ENCODE measurements at regions not wholly inside any gene's neighbourhood (a gene's known extent, or its start where the extent isn't known, plus 50 kb on each side); places are given as distances from the start of the nearest gene placed in this dataset.

GRCh38 chrX:9189286-9189685 lies 155.4 kb upstream of the FAM9B start:
- no peak for TF ChIP-seq CTCF (IDR thresholded peaks at IDR 0.05; ENCODE audit: insufficient read depth, missing control alignments)
- DNase-seq (ENCODE audit: insufficient read length, low spot score) (no peak), FAIRE-seq (no peak)

- FAIRE-seq, result peak; percentile 67
- no peak for DNase-seq (ENCODE audit: insufficient read length, low spot score)
- TF ChIP-seq CTCF (IDR thresholded peaks at IDR 0.05; ENCODE audit: insufficient read depth, missing control alignments), result no peak
Observed at GRCh38 chrX:9191392-9191791, 157.5 kb upstream of the FAM9B start.

- TF ChIP-seq CTCF (IDR thresholded peaks at IDR 0.05; ENCODE audit: insufficient read depth, missing control alignments), result no peak
- no peak for DNase-seq (ENCODE audit: insufficient read length, low spot score)
- no peak for FAIRE-seq
Observed at GRCh38 chrX:9195199-9195880, 161.4 kb upstream of the FAM9B start.

- TF ChIP-seq CTCF (IDR thresholded peaks at IDR 0.05; ENCODE audit: insufficient read depth, missing control alignments), result no peak
- DNase-seq (ENCODE audit: insufficient read length, low spot score) (no peak), FAIRE-seq (no peak)
Observed at GRCh38 chrX:9196961-9197640, 163.2 kb upstream of the FAM9B start.

GRCh38 chrX:9204560-9204959 lies 170.6 kb upstream of the FAM9B start:
- FAIRE-seq, result no peak
- TF ChIP-seq CTCF (IDR thresholded peaks at IDR 0.05; ENCODE audit: insufficient read depth, missing control alignments), result no peak
- DNase-seq (ENCODE audit: insufficient read length, low spot score), result no peak

- FAIRE-seq (no peak), DNase-seq (ENCODE audit: insufficient read length, low spot score) (no peak)
- no peak for TF ChIP-seq CTCF (IDR thresholded peaks at IDR 0.05; ENCODE audit: insufficient read depth, missing control alignments)
Observed at GRCh38 chrX:9205599-9206223, 171.8 kb upstream of the FAM9B start.

GRCh38 chrX:9207142-9207541 lies 173.2 kb upstream of the FAM9B start:
- no peak for DNase-seq (ENCODE audit: insufficient read length, low spot score)
- no peak for FAIRE-seq
- TF ChIP-seq CTCF (IDR thresholded peaks at IDR 0.05; ENCODE audit: insufficient read depth, missing control alignments), result no peak
